ENCODE measurements at regions not wholly inside any gene's neighbourhood (a gene's known extent, or its start where the extent isn't known, plus 50 kb on each side); places are given as distances from the start of the nearest gene placed in this dataset.
"Not testable (repeated sequence)": the region's sequence is repeated elsewhere in the genome, so short reads cannot be mapped to it uniquely, and the experiment has no call there.

DNA sequence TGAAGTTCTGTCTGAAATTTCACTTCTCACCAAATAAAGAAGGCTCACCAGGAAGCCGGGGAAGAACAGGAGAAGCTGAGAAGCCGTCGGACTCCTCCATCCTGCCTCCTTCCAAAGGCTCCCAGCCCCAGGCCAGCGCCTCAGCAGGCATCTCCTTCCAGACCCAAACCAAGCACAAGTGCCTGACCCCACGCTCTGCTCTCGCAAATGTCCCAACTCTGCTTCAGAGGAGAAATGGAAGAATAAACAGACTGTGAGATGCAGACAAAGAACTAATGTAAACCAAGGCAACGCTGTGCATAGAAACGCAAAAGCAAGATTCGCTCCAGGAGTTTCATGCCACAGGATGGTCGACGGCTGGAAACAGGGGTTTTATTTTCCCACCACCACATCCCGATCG, 100.3 kb upstream of the EXOC2 start:
- in situ Hi-C loops (cut with MboI; ENCODE audit: low pct_unique_long_range_greater_than_20kb, low sequenced_read_pairs): loop anchor here (25.0 kb wide), 2 partner anchors 206 to 594 kb away; partner anchors contain the start of gene FOXF2
- DNase-seq: no peak

DNA sequence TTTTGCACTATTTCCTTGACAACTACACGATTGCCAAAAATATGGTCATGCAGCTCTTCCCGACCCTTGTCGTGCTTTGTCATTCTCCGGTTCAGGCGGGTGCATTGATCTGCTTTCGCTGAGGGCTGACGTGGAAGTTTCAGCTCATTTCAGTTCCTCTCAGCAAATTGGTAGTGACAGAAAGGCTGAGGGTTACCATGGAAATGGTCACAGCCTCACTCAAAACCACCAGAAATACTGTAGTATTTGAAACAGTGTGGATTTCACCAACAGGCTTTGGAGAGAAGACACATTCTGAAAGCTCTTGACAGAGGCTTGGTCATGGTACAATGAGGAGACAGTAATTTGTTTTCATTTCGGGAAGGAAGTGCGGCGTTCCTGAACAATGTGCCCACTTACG, 99.7 kb upstream of the EXOC2 start:
- DNase-seq: peak; percentile 22
- in situ Hi-C loops (cut with MboI; ENCODE audit: low pct_unique_long_range_greater_than_20kb, low sequenced_read_pairs): loop anchor here (25.0 kb wide), 2 partner anchors 205 to 595 kb away; partner anchors contain the start of gene FOXF2

- in situ Hi-C loops (cut with MboI; ENCODE audit: low pct_unique_long_range_greater_than_20kb, low sequenced_read_pairs): loop anchor here (25.0 kb wide), 2 partner anchors 201 to 599 kb away; partner anchors contain the start of gene FOXF2
- DNase-seq: no peak
These were observed 95.1 kb upstream of the EXOC2 start for GRCh38 chr6:788058-788457.

- peak; percentile 58 for DNase-seq
- in situ Hi-C loops (cut with MboI; ENCODE audit: low pct_unique_long_range_greater_than_20kb, low sequenced_read_pairs): loop anchor here (25.0 kb wide), 2 partner anchors 200 to 600 kb away; partner anchors contain the start of gene FOXF2
These were observed 94.2 kb upstream of the EXOC2 start for GRCh38 chr6:786946-787763.

GRCh38 chr6:783966-784735, 91.2 kb upstream of the EXOC2 start:
- in situ Hi-C loops (cut with MboI; ENCODE audit: low pct_unique_long_range_greater_than_20kb, low sequenced_read_pairs): loop anchor here (25.0 kb wide), 2 partner anchors 197 to 603 kb away; partner anchors contain the start of gene FOXF2
- no peak for DNase-seq

DNA sequence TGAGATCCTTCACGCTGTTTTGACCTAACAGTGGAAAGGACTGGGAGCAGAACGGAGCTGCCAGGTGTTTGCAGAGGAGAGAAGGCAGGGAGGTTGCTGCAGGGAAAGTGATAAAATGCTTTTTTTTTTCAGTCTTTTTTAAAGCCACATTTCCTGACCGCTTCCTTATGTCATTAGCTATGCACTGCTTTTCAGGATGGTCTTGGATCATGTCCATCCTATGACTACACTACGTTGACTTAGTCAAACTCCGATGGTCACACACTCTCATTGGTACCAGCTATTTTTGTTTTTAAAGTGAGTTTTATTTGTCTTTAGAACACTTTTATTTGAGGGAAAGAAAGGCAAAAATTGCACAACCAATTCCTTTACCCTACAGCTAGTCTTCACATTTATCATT, 89.2 kb upstream of the EXOC2 start:
- no peak for DNase-seq
- in situ Hi-C loops (cut with MboI; ENCODE audit: low pct_unique_long_range_greater_than_20kb, low sequenced_read_pairs): loop anchor here (25.0 kb wide), 2 partner anchors 195 to 605 kb away; partner anchors contain the start of gene FOXF2

DNA sequence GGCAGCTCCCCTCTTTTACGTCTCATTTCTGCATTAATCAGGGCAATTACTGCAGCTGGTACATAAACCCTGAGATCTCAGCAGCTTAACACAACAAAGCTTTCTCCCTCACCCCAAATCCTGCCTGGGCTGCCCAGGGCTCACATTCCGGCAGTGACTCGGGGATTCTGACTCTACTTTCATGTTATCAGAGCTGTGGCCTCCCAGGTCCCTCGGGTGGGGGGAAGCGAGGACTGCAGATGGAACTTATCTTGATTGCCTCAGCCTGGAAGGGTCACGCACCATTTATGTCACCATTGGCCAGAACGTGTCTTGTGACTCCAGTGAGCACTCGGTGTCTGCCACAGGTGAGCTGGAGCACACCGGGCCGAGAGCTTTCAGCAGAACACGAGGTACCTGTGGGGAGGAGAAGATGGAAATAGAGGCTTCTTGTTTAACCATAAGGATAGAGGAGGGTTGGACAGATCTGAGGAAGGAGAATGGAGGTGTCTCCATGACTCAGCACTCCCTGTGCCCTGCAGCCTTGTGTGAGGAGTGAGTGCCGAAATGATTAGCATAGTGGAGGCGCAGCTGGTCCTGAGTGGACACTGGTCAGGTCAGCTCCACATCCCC, 88.5 kb upstream of the EXOC2 start:
- no peak for DNase-seq
- in situ Hi-C loops (cut with MboI; ENCODE audit: low pct_unique_long_range_greater_than_20kb, low sequenced_read_pairs): loop anchor here (25.0 kb wide), 2 partner anchors 194 to 606 kb away; partner anchors contain the start of gene FOXF2

GRCh38 chr6:780706-781105, 87.8 kb upstream of the EXOC2 start:
- in situ Hi-C loops (cut with MboI; ENCODE audit: low pct_unique_long_range_greater_than_20kb, low sequenced_read_pairs): loop anchor here (25.0 kb wide), 2 partner anchors 193 to 607 kb away; partner anchors contain the start of gene FOXF2
- no peak for DNase-seq

GRCh38 chr6:776951-777350, 84.0 kb upstream of the EXOC2 start:
- in situ Hi-C loops (cut with MboI; ENCODE audit: low pct_unique_long_range_greater_than_20kb, low sequenced_read_pairs): loop anchor here (25.0 kb wide), 2 partner anchors 190 to 610 kb away; partner anchors contain the start of gene FOXF2
- no peak for DNase-seq

GRCh38 chr6:776528-776931, 83.6 kb upstream of the EXOC2 start:
- no peak for DNase-seq
- in situ Hi-C loops (cut with MboI; ENCODE audit: low pct_unique_long_range_greater_than_20kb, low sequenced_read_pairs): loop anchor here (25.0 kb wide), 2 partner anchors 189 to 611 kb away; partner anchors contain the start of gene FOXF2

DNA sequence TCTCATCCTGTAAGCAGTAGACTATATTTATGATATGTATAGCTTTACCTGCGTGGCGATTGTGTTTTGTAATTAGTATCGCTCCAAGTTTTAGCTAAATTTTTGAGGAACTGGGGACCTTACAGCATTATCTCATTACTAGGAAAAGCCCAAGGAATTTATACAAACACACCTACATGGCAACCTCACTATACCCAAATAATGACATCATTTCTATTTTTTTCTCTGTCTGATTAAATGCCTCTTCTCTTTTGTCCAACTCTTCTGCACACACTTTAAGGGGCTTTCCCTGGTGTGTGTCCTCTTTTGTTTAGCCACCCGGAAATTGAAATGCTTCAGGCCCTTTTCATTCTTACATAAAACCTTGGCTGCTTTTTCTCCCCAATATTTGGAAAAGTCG, 82.9 kb upstream of the EXOC2 start:
- DNase-seq: no peak
- in situ Hi-C loops (cut with MboI; ENCODE audit: low pct_unique_long_range_greater_than_20kb, low sequenced_read_pairs): loop anchor here (25.0 kb wide), 2 partner anchors 189 to 611 kb away; partner anchors contain the start of gene FOXF2

GRCh38 chr6:771683-772082, 78.7 kb upstream of the EXOC2 start:
- DNase-seq; in situ Hi-C loops (cut with MboI; ENCODE audit: low pct_unique_long_range_greater_than_20kb, low sequenced_read_pairs): not testable (repeated sequence)

DNA sequence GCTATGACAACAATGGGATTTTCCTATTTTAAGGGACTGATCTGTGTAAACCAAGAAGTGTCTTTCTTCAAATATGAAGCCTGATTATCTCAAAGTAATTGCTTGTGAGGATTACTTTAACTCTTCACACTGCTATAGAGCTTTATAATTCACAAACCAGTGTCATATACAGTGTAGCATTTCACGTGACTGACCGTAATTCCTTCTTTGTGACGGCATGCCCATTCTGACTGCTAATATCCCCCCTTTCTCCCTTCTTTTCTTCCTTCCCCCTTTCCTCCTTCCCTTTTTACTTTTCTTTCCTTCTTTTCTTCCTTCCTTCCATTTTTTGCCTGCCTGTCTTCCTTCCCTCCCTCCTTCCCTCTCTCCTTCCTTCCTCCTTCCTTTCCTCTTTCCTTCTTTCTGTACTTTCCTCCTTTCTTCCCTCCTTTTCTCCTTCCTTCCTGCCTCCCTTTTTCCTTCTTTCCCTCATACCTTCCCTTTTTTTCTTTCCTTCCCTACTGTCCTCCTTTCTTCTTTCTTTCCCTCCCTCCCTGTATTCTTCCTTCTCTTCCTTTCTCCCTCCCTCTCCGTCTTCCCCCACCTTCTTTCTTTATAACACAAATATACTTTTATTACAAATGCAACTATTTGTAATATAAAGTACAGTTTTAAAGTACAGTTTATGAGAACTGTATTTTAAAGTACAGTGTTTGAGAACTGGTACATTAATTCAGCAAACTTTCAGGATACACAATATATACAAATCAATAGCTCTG, 75.0 kb upstream of the EXOC2 start:
- no peak for DNase-seq
- in situ Hi-C loops (cut with MboI; ENCODE audit: low pct_unique_long_range_greater_than_20kb, low sequenced_read_pairs): no loop called here

DNA sequence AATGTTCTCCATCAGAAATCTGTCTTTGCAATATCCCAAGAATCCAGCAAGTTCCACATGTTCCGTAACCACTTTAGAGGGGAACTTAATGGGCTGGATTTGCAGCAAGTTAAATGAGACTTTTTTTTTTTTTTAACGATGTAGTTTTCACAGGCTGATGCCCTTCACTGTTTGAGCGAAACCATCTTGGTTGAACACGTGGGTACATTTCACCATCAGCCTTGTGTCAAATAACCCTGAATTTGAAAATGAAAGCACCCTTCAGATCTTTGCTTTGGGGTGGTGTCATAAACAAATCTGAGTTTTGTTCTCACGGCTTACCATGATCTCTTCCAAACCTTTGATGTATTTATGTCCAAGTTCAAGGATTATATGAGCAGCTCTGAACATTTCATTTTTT, 73.7 kb upstream of the EXOC2 start:
- no peak for DNase-seq
- in situ Hi-C loops (cut with MboI; ENCODE audit: low pct_unique_long_range_greater_than_20kb, low sequenced_read_pairs): no loop called here

- DNase-seq: no peak
- in situ Hi-C loops (cut with MboI; ENCODE audit: low pct_unique_long_range_greater_than_20kb, low sequenced_read_pairs): no loop called here
These were observed 69.1 kb upstream of the EXOC2 start for GRCh38 chr6:761997-762396.

DNA sequence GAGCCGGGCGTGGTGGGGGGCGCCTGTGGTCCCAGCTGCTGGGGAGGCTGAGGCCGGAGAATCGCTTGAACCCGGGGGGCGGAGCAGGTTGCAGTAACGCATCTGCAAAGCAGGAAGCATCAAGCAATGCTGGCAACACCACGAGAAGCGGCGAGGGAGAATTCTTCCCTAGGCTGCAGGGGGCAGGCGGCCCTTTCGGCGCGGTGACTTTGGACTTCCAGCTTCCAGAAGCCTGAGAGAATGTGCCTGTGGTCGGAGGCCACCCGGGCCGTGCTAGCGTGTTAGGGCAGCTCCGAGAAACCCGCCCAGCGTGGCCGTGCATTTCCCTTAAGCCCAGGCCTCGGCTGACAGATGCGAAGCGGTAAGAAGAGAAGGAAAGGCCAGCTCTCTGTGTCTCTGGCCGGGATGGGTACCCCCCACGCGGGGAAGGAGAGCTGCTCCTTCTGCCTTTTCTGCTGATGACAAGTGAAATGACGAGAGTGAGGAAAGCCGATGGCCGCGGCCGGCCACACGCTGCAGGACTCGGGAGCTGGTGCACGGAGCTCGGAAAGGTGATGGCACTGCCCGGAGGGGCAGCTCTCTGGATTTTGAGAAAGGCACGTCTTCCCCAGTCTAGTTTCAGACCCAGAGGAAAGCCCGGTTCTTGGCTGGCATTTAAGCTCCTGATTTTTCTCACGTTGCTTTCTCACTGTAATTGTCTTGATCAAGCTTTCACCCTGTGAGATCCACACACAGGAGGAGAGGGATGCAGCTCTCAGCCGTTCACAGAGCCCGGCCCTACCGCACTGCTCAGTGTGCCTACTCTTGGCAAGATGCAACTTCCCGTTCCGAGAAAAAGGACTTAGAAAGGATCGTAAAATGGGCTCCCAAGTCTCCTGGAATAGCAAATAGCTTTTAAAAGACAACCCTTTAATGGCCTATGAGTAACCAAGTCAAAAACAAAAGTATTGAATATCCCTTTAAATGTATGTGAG, 68.3 kb upstream of the EXOC2 start:
- in situ Hi-C loops (cut with MboI; ENCODE audit: low pct_unique_long_range_greater_than_20kb, low sequenced_read_pairs): no loop called here

GRCh38 chr6:759729-760128, 66.8 kb upstream of the EXOC2 start:
- DNase-seq: no peak
- in situ Hi-C loops (cut with MboI; ENCODE audit: low pct_unique_long_range_greater_than_20kb, low sequenced_read_pairs): no loop called here

More for the DNA sequence above, 68.3 kb upstream of the EXOC2 start:
- DNase-seq: no peak

Data from KBM-7 (cell line).